Islet of Langerhans (tissue), 1 donor: ENCODE measurements at regions not wholly inside any gene's neighbourhood (a gene's known extent, or its start where the extent isn't known, plus 50 kb on each side); places are given as distances from the start of the nearest gene placed in this dataset.

ENCODE experiments used
- FAIRE-seq: peaks from one replicate; lab custom pipeline; 2011; peaks lifted over from hg19 to GRCh38; lab: Jason Lieb, UNC

DNA sequence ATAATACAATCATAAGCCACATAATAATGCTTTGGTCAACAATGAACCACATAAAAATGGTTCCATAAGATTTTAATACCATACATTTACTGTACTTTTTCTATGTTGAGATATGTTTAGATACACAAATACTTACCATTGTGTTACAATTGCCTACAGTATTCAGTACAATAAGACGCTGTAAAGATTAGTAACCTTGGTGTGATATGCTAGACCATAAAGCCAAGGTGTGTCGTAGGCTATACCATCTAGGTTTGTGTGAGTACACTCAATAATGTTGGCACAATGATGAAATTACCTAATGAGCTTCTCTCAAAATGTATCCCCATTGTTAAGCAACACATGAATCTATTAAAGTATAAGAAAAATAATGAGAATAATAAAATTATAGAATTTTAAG lies 662.3 kb downstream of the SATB2 start:
- no peak for FAIRE-seq

DNA sequence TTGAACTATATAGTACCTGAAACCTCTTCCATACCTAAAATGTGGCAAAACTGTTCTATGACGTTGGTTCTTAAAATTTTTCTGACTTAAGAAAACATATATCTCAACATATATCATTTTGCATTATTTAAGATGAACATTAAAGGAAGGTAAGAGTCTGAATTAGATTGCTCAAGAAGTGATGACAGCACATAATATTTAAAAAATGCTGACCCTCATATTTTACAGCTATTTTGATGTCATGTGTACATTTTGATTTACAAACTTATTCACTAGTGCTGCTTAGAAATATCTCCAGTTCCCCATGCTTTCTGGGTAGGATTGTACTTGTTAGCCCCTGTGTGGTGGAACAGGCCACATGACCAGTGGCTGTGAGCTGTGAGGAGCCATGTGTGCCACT lies 666.1 kb downstream of the SATB2 start:
- FAIRE-seq: no peak

DNA sequence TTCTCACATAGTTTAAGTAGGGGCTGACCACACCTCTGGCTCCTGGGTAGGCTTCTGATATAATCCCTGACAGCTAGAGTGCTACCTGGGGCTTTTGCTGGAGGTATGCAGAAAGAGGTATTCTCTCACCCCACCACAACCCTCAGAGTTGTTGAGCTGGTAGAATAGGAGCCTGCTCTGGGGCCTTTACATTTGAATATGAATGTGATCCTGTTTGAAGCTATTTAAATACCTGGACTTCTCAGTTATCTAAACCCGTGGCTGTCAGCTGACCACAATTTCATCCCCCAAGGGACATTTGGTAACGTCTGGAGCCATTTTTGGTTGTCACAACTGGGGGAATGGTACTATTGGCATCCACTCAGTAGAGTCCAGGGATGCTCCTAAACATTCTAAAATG lies 669.1 kb downstream of the SATB2 start:
- no peak for FAIRE-seq

- no peak for FAIRE-seq
Measured at GRCh38 chr2:198782734-198783133, 675.0 kb downstream of the SATB2 start.

DNA sequence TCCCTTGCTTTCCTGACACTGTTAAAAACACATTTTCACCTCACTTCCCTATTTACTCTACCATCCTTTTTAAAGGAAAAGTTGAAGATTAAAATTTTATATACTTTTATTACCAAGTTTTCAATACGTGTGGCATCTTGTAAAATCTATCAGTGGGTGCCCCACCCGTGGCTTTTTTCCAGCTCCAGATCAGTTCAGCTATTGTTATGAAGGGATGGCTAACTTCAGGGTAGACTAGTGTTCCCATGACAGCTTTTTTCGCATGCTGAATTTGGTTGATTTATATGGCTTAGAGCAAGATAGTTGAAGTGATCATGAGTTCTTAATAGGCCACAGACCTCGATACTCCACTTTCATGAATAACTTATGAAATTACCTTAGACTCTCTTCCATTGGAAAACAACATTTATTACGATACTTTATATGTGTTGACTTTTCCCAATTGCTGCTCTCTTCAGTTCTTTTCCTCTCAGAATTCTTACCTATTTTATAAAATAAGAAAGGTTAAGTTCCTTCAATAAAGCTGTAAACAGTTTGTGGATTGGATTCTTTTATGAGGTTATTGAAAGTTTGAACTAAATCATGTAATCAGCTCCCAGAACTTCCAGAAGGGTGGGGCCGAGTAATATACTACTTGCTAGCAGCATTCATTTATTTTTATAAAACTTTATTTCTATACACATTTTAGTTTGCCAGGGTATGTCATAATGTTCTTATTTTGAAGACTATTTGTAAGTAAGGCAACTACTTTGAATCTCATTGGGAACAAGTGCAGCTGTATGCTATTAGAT lies 680.9 kb downstream of the SATB2 start:
- no peak for FAIRE-seq

DNA sequence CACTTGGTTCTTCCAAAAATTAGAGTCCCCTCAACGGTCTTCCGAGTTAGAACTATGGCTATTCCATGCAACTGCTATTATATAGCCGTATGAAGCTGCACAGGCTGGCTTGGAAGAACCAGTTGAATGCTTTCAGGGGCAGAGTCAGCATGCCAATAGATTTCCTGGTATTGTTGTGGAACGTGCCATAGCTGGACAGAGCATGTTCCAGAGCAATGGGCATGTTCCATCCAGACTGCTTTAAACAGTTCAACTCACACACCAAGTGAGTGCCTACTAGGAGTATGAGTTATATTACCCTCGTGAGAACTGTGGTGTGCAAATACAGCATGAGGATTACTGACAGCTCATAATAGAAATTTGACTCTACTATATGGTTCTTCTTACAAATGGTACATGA lies 682.0 kb downstream of the SATB2 start:
- FAIRE-seq: no peak

- FAIRE-seq: no peak
Measured at GRCh38 chr2:198774576-198774975, 683.2 kb downstream of the SATB2 start.

DNA sequence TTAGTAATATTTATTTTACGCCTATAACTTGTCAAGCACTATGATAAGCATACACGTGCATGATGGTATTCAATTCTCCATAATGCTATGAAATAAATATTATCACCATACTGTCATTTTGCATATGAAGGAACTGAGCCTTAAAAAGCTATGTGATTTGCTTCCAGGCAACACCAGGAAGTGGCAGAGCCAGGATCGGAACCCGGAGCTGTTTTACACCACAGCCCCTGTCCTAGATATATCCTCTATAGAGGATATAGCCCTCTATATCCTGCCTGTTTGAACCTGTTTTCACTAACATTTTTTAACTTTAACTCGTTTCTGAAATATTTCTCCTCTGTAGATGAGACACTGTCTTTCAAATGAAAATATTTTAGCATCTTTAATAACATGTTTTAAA lies 690.0 kb downstream of the SATB2 start:
- FAIRE-seq: no peak

DNA sequence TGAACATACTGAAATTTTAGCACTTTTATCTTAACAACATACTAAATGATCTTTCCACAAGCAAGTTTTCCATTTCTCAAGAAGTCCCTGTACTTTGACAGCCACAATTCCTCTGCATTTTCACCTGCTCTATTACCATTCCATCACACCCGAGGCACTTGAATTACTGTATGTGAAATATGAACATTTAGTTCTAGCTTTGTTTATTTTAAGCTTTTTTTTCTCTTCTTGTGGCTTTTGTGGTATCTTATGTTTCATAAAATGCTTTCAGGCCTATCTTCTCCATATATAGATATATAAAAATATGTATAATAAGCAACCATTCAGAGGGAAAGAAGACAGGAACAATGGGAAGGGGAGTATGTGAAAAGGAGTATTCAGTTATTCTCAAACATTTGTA lies 693.9 kb downstream of the SATB2 start:
- FAIRE-seq: no peak

GRCh38 chr2:198762441-198762840 lies 695.3 kb downstream of the SATB2 start:
- FAIRE-seq: no peak

GRCh38 chr2:198757069-198757468 lies 700.7 kb downstream of the SATB2 start:
- no peak for FAIRE-seq

DNA sequence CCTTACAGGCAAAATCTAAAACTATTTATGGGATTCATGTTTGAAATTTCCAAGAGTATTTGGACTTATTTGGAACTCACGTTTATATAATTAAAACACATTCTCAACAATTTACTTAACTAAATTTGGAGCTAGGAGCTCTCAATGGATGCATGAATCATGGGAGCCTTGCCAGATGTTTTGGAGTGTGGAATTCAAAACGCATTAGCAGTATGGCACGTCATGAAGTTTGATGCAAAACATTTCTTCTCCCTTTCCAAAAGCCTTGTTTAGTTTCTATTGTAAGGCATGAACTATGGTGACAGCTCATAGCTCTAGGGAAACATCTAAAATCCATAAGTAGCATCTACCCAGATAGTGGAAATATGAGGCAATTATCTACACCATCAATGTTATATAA lies 701.6 kb downstream of the SATB2 start:
- FAIRE-seq: no peak

- no peak for FAIRE-seq
Measured at GRCh38 chr2:198753101-198753500, 704.6 kb downstream of the SATB2 start.

DNA sequence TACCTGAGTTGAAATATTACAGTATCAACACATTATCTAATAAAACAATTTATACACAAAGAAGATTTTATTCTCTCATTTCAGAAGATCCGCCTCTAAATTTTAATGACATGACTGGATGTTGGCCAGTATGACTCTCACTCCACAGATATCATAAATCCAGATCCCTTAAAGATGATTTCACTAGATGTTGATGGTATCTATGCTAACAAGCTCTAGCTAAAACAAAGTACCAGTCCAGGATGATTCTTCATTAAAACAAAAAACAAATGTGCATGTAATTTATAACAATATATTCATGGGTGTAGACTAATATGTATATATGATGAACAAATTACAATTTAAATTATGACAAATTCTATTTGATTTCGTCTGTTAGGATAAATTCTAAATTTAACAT lies 708.4 kb downstream of the SATB2 start:
- FAIRE-seq: no peak

GRCh38 chr2:198731842-198732399 lies 725.8 kb downstream of the SATB2 start:
- no peak for FAIRE-seq

- FAIRE-seq: no peak
Measured at GRCh38 chr2:198720266-198720665, 737.5 kb downstream of the SATB2 start.

GRCh38 chr2:198717451-198717850 lies 740.3 kb downstream of the SATB2 start:
- FAIRE-seq: no peak

- FAIRE-seq: no peak
Measured at GRCh38 chr2:198715302-198715835, 742.4 kb downstream of the SATB2 start.

DNA sequence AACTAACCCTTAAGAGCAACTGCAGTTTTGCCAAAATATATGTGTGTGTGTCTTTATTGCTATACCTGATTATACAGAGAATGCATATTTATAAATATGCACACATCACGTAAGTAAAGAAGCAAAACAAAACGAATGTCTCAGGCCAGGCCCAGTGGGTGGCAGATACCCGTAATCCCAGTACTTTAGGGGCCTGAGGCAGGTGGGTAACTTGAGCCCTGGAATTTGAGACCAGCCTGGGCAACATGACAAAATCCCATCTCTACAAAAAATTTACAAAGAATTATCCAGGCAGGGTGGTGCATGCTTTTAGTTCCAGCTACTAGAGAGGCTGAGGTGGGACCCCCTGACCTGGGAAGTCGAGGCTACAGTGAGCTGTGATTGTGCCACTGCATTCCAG lies 745.3 kb downstream of the SATB2 start:
- FAIRE-seq: no peak

GRCh38 chr2:198711484-198711883 lies 746.3 kb downstream of the SATB2 start:
- no peak for FAIRE-seq

DNA sequence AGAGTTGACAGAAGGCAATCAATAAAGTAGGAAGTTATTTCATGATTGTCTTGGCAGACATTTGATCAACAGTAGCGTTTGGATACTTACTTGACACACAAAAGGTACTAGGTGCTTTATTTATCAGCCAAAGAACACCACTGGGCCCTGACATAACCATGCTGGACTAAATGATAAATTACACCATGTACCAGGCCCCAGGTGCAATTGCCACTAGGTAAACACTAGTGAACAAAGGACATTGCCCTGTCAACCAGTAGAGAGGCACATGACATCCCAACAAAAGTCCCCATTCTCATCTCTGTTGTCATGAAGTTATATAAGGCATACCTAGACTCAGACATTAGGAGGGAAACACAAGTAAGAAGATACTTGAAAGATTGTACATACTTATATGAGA lies 747.2 kb downstream of the SATB2 start:
- no peak for FAIRE-seq

GRCh38 chr2:198706476-198707082 lies 751.2 kb downstream of the SATB2 start:
- no peak for FAIRE-seq

GRCh38 chr2:198703281-198703680 lies 754.5 kb downstream of the SATB2 start:
- FAIRE-seq: no peak

DNA sequence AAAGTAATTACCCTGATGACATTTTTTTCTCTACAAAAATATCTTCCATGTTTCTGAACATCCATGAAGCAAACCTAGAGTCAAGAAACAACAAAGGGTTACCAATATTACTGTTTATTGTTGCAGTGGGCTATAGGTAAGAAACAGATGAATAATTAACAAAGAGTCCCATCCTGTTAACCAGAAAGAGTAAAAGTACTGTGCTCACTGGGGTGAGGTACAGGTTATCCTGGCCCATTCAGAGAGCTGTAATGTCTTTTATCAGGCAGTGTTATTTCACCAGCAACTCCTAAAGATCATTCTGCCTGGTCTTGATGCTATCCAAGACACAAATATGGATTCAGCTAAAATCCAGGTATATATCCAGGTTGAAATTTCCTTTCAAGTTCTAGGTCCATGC lies 754.9 kb downstream of the SATB2 start:
- no peak for FAIRE-seq
